ENCODE measurements at regions not wholly inside any gene's neighbourhood (a gene's known extent, or its start where the extent isn't known, plus 50 kb on each side); places are given as distances from the start of the nearest gene placed in this dataset.

DNA sequence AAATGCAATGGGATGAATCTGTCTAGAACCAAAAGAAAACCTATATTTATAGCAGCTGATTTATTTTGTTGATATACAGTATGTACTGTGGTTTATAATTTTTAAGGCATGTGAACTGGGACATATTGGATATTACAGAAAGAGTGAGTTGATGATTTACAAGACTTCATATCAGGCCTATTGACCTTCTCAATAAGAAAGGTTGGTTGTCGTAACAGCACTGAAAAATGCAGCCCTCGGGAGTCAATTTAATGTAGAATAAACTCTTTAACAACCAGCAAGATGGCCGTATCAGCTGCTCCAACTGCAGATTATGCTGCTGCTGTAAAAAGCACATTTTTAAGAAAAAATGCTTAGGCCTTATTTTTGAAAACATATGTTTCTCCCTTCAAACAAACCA is 407.3 kb downstream of the GXYLT1 start:
- no peak for DNase-seq
- TF ChIP-seq, protein P1, sequence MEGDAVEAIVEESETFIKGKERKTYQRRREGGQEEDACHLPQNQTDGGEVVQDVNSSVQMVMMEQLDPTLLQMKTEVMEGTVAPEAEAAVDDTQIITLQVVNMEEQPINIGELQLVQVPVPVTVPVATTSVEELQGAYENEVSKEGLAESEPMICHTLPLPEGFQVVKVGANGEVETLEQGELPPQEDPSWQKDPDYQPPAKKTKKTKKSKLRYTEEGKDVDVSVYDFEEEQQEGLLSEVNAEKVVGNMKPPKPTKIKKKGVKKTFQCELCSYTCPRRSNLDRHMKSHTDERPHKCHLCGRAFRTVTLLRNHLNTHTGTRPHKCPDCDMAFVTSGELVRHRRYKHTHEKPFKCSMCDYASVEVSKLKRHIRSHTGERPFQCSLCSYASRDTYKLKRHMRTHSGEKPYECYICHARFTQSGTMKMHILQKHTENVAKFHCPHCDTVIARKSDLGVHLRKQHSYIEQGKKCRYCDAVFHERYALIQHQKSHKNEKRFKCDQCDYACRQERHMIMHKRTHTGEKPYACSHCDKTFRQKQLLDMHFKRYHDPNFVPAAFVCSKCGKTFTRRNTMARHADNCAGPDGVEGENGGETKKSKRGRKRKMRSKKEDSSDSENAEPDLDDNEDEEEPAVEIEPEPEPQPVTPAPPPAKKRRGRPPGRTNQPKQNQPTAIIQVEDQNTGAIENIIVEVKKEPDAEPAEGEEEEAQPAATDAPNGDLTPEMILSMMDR (IDR thresholded peaks at IDR 0.05; ENCODE audit: partially characterized antibody, unreplicated experiment) = no peak
- H3K4me1 Mint-ChIP-seq (ENCODE audit: low read depth, unreplicated experiment) = peaks cover 4% of the 10 kb centered on the region
- H3K27ac Mint-ChIP-seq (ENCODE audit: unreplicated experiment) = no peak overlapping the region
- peaks cover 3% of the 10 kb centered on the region for H3K27me3 Mint-ChIP-seq (ENCODE audit: unreplicated experiment)
- no peaks in the 10 kb centered on the region for H3K36me3 Mint-ChIP-seq (ENCODE audit: unreplicated experiment)
- H3K4me3 Mint-ChIP-seq (ENCODE audit: unreplicated experiment) = no peak overlapping the region
- H3K9me3 Mint-ChIP-seq (ENCODE audit: unreplicated experiment) = peaks cover 3% of the 10 kb centered on the region

DNA sequence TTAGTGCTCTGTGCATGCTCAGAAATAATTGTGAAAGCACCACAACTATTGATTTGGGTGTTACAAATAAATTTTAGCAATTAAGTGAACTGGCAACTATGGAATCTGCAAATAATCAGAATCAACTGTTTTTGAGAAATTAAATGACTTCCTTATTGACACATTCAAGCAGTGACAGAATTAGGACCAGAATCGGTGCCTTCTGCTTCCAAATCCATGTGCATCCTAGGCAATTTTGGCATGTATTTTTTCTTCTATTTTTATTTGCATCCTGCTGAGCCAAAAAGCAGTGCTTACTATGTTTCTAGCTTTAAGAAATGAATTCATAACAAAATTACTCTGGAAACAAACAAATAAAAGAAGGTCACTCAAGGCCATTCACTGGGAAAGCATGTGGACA is 408.2 kb downstream of the GXYLT1 start:
- H3K36me3 Mint-ChIP-seq (ENCODE audit: unreplicated experiment) = no peaks in the 10 kb centered on the region
- TF ChIP-seq, protein P1 (IDR thresholded peaks at IDR 0.05; ENCODE audit: partially characterized antibody, unreplicated experiment) = no peak
- peaks cover 7% of the 10 kb centered on the region for H3K4me1 Mint-ChIP-seq (ENCODE audit: low read depth, unreplicated experiment)
- H3K4me3 Mint-ChIP-seq (ENCODE audit: unreplicated experiment) = no peak overlapping the region
- no peak overlapping the region for H3K27ac Mint-ChIP-seq (ENCODE audit: unreplicated experiment)
- peaks cover 3% of the 10 kb centered on the region for H3K9me3 Mint-ChIP-seq (ENCODE audit: unreplicated experiment)
- H3K27me3 Mint-ChIP-seq (ENCODE audit: unreplicated experiment) = peaks cover 3% of the 10 kb centered on the region
- no peak for DNase-seq

DNA sequence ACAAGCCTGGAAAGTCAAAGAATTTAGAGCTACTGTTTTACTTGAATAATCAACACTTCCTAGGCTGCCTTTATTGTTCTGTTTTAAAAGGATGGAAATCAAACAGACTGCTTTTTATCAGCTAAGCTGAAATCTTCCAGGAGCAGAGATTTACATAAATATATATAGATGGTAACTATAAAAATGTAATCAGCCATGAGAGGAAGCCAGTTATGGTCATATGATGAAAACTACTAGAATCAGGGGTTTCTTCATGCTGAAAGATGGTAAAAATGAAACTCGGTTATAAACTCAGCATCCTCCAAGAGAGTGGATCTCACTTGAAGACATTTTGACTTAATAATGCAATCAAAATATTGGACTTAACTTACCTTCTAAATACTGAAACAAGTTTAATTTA is 413.0 kb downstream of the GXYLT1 start:
- Mint-ChIP-seq H3K36me3 (ENCODE audit: unreplicated experiment) (no peaks in the 10 kb centered on the region), H3K4me1 (ENCODE audit: low read depth, unreplicated experiment) (peaks cover 9% of the 10 kb centered on the region)

DNA sequence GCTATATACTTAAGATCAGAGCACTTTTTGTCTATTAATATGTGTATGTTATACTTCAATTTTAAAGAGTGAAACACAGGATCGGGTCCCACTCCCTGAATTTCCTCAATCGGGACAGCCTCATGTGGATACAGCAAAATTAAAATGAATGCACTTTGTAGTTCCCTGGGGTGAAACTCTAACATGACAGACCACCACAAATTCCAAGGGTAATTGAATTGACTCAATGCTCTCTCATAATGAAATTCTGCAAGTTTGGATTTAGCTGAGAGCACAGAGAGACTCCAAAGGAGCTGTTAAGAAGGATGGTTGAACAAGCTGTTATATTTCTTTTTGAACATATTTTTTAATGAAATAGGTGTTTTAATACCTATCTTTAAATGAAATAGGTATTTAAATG is 413.6 kb downstream of the GXYLT1 start:
- Mint-ChIP-seq H3K27me3 (ENCODE audit: unreplicated experiment) (no peaks in the 10 kb centered on the region), H3K4me3 (ENCODE audit: unreplicated experiment) (no peak overlapping the region), H3K9me3 (ENCODE audit: unreplicated experiment) (no peaks in the 10 kb centered on the region), H3K36me3 (ENCODE audit: unreplicated experiment) (no peaks in the 10 kb centered on the region), H3K4me1 (ENCODE audit: low read depth, unreplicated experiment) (peaks cover 9% of the 10 kb centered on the region), H3K27ac (ENCODE audit: unreplicated experiment) (no peak overlapping the region)
- DNase-seq = no peak
- TF ChIP-seq, protein P1 (IDR thresholded peaks at IDR 0.05; ENCODE audit: partially characterized antibody, unreplicated experiment) = no peak

More for the DNA sequence above, 413.0 kb downstream of the GXYLT1 start:
- TF ChIP-seq, protein P1 (IDR thresholded peaks at IDR 0.05; ENCODE audit: partially characterized antibody, unreplicated experiment) = no peak
- Mint-ChIP-seq H3K4me3 (ENCODE audit: unreplicated experiment) (no peak overlapping the region), H3K27ac (ENCODE audit: unreplicated experiment) (no peak overlapping the region), H3K27me3 (ENCODE audit: unreplicated experiment) (no peaks in the 10 kb centered on the region), H3K9me3 (ENCODE audit: unreplicated experiment) (no peaks in the 10 kb centered on the region)
- no peak for DNase-seq

DNA sequence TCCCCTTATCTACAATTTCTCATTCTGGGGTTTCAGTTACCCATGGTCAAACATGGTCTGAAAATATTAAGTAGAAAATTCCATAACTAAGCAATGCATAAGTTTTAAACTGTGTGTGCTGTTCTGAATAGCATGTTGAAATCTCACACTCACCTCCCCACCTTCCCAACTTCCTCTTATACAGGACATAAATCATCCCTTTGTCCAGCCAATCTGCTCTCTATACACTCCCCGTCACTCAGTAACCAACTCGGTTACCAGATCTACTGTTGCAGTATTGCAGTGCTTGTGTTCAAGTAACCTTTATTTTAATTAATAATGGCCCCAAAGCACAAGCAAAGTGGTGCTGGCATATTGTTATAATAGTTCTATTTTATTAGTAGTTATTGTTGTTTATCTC is 420.5 kb downstream of the GXYLT1 start:
- H3K9me3 Mint-ChIP-seq (ENCODE audit: unreplicated experiment) = peaks cover 2% of the 10 kb centered on the region
- DNase-seq = no peak
- H3K4me3 Mint-ChIP-seq (ENCODE audit: unreplicated experiment) = no peak overlapping the region
- no peaks in the 10 kb centered on the region for H3K36me3 Mint-ChIP-seq (ENCODE audit: unreplicated experiment)
- H3K4me1 Mint-ChIP-seq (ENCODE audit: low read depth, unreplicated experiment) = no peaks in the 10 kb centered on the region
- no peak overlapping the region for H3K27ac Mint-ChIP-seq (ENCODE audit: unreplicated experiment)
- TF ChIP-seq, protein P1 (IDR thresholded peaks at IDR 0.05; ENCODE audit: partially characterized antibody, unreplicated experiment) = no peak
- H3K27me3 Mint-ChIP-seq (ENCODE audit: unreplicated experiment) = no peaks in the 10 kb centered on the region

All from glutamatergic neuron (in vitro differentiated cells).